Activated T-cell treated with anti-CD3 and anti-CD28 coated beads for 4 hours (primary cell): ENCODE measurements at regions not wholly inside any gene's neighbourhood (a gene's known extent, or its start where the extent isn't known, plus 50 kb on each side); places are given as distances from the start of the nearest gene placed in this dataset.

ENCODE experiments used
- DNase-seq: peaks from one replicate; pipeline ENCODE4 v3.0.0-alpha.2; 2020

GRCh38 chr3:117091676-117092075 is 382.1 kb downstream of the TUSC7 start:
- no peak for DNase-seq

GRCh38 chr3:117096549-117096948 is 387.0 kb downstream of the TUSC7 start:
- no peak for DNase-seq

- DNase-seq, result no peak
Observed at GRCh38 chr3:117097351-117097750, 387.8 kb downstream of the TUSC7 start.

- DNase-seq, result no peak
Observed at GRCh38 chr3:117101697-117102096, 392.1 kb downstream of the TUSC7 start.

GRCh38 chr3:117102426-117102825 is 392.8 kb downstream of the TUSC7 start:
- no peak for DNase-seq

GRCh38 chr3:117103675-117104074 is 394.1 kb downstream of the TUSC7 start:
- DNase-seq, result no peak

GRCh38 chr3:117104381-117104780 is 394.8 kb downstream of the TUSC7 start:
- no peak for DNase-seq

GRCh38 chr3:117104792-117105191 is 395.2 kb downstream of the TUSC7 start:
- DNase-seq, result no peak

GRCh38 chr3:117105686-117106085 is 396.1 kb downstream of the TUSC7 start:
- DNase-seq, result no peak

GRCh38 chr3:117106396-117106795 is 396.8 kb downstream of the TUSC7 start:
- no peak for DNase-seq

GRCh38 chr3:117107946-117108345 is 398.4 kb downstream of the TUSC7 start:
- no peak for DNase-seq

GRCh38 chr3:117109178-117109577 is 399.6 kb downstream of the TUSC7 start:
- no peak for DNase-seq

GRCh38 chr3:117114517-117115265 is 405.1 kb downstream of the TUSC7 start:
- no peak for DNase-seq

- no peak for DNase-seq
Observed at GRCh38 chr3:117117188-117117936, 407.8 kb downstream of the TUSC7 start.

- no peak for DNase-seq
Observed at GRCh38 chr3:117118604-117119003, 409.0 kb downstream of the TUSC7 start.

GRCh38 chr3:117120014-117120413 is 410.4 kb downstream of the TUSC7 start:
- DNase-seq, result no peak

GRCh38 chr3:117122609-117123008 is 413.0 kb downstream of the TUSC7 start:
- no peak for DNase-seq

GRCh38 chr3:117126460-117126859 is 416.9 kb downstream of the TUSC7 start:
- DNase-seq, result no peak

- no peak for DNase-seq
Observed at GRCh38 chr3:117126946-117127546, 417.5 kb downstream of the TUSC7 start.

- DNase-seq, result no peak
Observed at GRCh38 chr3:117128133-117128532, 418.6 kb downstream of the TUSC7 start.

GRCh38 chr3:117128872-117129271 is 419.3 kb downstream of the TUSC7 start:
- no peak for DNase-seq

- DNase-seq, result no peak
Observed at GRCh38 chr3:117129516-117129915, 419.9 kb downstream of the TUSC7 start.

GRCh38 chr3:117130222-117130621 is 420.6 kb downstream of the TUSC7 start:
- DNase-seq, result no peak

- DNase-seq, result no peak
Observed at GRCh38 chr3:117131259-117131658, 421.7 kb downstream of the TUSC7 start.
